Central memory CD4-positive, alpha-beta T cell (primary cell): ENCODE measurements at regions not wholly inside any gene's neighbourhood (a gene's known extent, or its start where the extent isn't known, plus 50 kb on each side); places are given as distances from the start of the nearest gene placed in this dataset.
"Not testable (repeated sequence)": the region's sequence is repeated elsewhere in the genome, so short reads cannot be mapped to it uniquely, and the experiment has no call there.

Experiments used
- DNase-seq: peaks from one replicate; pipeline ENCODE4 v3.0.0; 2022

GRCh38 chr15:20473465-20473864 lies 68.1 kb downstream of the GOLGA6L6 start:
- DNase-seq = not testable (repeated sequence)

GRCh38 chr15:20472983-20473382 lies 68.6 kb downstream of the GOLGA6L6 start:
- not testable (repeated sequence) for DNase-seq

DNA sequence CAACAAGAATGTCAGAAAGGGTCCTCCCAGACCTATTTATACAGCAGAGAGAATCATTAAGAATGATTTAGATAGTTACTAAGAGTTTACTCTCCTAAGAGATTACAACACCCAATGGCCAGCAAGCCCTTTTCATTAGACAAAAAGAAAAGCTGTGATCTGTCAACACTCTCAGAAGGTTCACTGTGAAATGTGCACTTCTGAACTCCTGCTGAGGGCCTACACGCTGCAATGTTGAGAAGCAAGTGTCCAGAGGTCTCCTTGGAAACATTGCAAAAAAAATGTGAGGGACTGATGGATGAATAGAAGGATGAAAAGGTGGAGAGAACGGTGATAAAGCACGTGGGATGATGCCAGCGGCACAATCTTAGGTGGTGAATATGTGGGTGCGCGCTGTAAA lies 70.8 kb downstream of the GOLGA6L6 start:
- not testable (repeated sequence) for DNase-seq

DNA sequence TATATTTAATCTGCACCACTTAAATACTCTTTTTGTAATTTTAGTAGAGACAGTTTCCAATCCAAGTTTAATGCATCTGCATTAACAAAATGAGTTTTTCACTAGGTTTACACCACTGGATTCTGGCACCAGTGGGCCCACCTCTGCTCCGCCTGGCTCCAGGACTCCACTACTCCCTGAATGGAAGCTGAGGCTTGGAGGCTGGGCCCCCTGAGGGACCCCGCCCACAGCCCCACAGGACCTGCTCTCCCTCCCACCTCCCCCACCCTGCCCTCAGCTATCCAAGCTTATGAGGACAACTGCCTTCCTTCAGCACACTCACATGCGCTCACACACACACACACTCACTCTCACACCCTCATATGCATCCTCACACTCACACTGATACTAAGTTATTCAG lies 100.5 kb downstream of the GOLGA6L6 start:
- DNase-seq = not testable (repeated sequence)

DNA sequence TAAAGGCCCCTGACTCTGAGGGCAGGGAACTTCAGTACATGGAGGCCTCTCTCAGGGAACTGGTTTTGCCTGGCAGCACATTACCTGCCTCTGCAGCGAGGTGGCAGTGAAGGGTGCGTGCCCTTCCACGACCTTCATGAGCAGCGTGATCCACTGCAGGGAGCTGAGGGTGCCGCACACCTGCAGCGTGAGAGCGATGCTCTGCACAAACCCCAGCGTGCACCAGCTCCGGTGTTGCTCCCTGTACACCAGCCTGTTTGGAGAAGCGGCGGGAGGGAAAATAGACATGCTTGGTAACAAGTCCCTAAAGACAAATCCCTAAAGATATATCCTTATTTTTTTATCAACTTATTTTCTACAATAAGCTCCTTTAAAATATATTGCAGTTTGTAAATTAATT lies 101.2 kb downstream of the GOLGA6L6 start:
- DNase-seq = not testable (repeated sequence)

- DNase-seq = not testable (repeated sequence)
Observed at GRCh38 chr15:20439111-20439510, 102.5 kb downstream of the GOLGA6L6 start.

- DNase-seq = not testable (repeated sequence)
Observed at GRCh38 chr15:20438255-20438654, 103.3 kb downstream of the GOLGA6L6 start.

GRCh38 chr15:20433468-20433867 lies 108.1 kb downstream of the GOLGA6L6 start:
- DNase-seq = not testable (repeated sequence)

DNA sequence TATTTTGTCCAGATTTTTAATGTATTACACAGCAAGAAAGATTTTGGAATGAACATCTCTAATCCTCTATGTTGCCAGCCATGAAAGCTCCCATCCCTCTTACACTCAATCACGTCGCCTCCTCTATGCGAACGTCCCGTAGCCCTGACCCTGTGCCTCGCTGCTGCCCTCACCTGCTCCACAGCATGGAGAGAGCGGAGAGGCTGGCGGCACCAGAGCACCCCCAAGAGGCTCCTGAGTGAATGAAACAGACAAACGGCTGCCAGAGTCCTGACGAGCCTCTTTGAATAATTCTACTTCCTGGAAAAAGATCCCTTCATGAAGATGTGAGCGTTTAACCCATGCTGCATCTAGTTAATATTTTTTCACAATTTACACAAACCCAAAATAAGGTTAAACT lies 111.1 kb downstream of the GOLGA6L6 start:
- not testable (repeated sequence) for DNase-seq

DNA sequence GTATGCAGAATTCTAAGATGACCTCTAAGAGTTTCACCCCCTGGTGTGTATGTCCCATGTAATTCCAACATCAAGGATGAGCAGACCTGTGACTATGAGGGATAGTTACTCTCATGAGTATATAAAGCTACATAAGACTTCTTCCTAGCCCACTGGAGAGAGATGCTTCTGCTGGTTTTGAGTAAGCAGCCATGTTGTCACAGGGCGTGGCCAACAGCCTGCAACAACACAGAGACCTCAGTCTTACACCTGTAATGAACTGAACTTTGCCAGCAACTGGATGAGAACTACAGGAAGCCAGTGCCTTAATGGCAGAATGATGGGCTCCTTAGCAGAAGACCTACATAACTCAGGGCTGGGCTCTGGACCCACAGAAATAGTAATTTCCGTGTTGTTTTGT lies 120.9 kb downstream of the GOLGA6L6 start:
- not testable (repeated sequence) for DNase-seq

DNA sequence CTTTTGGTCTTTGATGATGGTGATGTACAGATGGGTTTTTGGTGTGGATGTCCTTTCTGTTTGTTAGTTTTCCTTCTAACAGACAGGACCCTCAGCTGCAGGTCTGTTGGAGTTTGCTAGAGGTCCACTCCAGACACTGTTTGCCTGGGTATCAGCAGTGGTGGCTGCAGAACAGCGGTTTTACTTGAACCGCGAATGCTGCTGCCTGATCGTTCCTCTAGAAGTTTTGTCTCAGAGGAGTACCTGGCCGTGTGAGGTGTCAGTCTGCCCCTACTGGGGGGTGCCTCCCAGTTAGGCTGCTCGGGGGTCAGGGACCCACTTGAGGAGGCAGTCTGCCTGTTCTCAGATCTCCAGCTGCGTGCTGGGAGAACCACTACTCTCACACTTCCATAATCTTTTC lies 125.0 kb downstream of the GOLGA6L6 start:
- not testable (repeated sequence) for DNase-seq

GRCh38 chr15:20409667-20410198 lies 131.9 kb downstream of the GOLGA6L6 start:
- not testable (repeated sequence) for DNase-seq

DNA sequence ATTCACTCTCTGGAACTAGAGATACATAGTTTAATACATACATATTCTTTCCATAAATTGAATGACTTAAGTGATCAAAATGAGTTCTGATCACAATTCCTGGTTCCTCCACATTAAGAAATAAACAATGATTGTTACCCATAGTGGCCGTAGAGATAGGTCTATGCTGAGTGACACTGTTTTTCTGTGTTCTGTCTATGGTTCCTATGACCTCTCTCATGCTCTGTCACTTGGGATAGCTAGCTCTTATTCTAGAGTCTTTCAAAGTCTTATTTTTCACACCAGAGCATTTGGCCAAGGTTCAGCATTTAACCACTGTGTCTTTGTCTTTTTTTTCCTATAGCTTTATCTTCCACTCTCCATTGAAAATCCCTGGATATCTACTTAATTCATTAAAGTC lies 132.4 kb downstream of the GOLGA6L6 start:
- no peak for DNase-seq

DNA sequence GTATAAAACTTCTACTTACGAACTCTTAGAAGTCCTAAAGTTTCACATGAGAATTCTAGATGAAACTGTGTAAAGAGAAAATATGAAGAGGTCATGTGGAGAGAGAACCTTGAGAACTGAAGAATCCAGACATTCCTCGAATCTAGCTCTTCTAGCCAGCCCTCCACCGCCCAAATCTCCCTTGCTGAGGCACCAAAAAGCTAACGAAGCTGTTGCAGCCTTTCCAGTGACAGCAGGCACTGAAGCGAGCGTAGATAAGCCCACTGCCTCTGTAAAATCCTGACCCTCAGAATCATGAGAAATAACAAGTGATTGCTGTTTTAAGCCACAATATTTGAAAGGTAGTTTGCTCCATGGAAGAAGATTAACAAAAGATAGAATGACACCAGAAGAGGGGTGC lies 134.0 kb downstream of the GOLGA6L6 start:
- no peak for DNase-seq

DNA sequence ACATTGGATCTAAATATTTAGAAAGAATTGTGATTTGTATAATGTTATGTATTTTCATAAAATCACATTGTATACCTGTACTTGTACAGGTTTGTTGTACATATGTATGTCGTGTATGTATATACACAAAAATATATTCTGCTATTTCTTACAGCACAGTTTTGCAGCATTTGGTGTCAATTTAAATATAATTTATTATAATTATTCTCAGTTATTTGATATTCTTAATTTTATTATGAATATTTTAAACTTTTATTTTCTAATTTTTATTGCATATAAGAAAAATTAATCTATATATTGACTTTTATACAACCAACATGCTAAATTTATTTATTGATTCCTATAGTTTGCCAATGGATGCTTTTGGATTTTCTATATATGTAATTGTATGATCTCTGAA lies 137.0 kb downstream of the GOLGA6L6 start:
- not testable (repeated sequence) for DNase-seq

GRCh38 chr15:20402586-20402985 lies 139.0 kb downstream of the GOLGA6L6 start:
- not testable (repeated sequence) for DNase-seq

- not testable (repeated sequence) for DNase-seq
Observed at GRCh38 chr15:20401058-20401457, 140.5 kb downstream of the GOLGA6L6 start.

DNA sequence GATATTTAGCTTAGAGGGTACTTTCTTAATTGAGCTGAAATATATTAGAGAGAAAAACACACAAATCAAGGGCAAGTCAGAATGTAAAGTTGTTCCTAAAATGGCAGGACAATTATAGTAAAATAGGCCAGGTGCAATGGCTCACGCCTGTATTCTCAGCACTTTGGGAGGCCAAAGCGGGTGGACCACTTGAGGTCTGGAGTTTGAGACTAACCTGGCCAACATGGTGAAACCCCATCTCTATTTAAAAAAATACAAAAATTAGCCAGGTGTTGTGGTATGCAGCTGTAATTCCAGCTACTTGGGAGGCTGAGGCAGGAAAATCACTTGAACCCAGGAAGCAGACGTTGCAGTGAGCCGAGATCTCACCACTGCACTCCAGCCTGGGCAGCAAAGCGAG lies 142.9 kb downstream of the GOLGA6L6 start:
- not testable (repeated sequence) for DNase-seq

DNA sequence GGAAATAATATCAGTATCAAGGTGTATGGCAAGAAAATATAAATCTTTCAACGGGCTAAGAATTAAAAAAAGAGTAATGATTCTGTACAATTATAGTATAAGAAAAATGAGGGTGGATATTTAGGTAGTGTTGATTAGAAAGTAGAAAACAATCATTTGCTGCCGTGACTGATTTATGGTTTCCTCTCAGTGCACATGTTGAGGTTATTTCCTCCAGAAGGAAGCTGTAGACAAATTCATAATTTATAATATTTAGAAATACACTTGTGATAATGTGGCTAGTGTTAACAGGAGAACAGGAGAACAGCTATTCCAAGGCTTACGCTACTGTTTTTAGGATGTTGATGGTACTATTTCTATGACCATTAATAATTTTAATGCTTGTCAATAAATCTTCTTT lies 153.4 kb downstream of the GOLGA6L6 start:
- not testable (repeated sequence) for DNase-seq

GRCh38 chr15:20386198-20386597 lies 155.4 kb downstream of the GOLGA6L6 start:
- no peak for DNase-seq

GRCh38 chr15:20380199-20380598 lies 161.4 kb downstream of the GOLGA6L6 start:
- not testable (repeated sequence) for DNase-seq

- DNase-seq = no peak
Observed at GRCh38 chr15:20376872-20377271, 164.7 kb downstream of the GOLGA6L6 start.

GRCh38 chr15:20372416-20372815 lies 169.2 kb downstream of the GOLGA6L6 start:
- not testable (repeated sequence) for DNase-seq

DNA sequence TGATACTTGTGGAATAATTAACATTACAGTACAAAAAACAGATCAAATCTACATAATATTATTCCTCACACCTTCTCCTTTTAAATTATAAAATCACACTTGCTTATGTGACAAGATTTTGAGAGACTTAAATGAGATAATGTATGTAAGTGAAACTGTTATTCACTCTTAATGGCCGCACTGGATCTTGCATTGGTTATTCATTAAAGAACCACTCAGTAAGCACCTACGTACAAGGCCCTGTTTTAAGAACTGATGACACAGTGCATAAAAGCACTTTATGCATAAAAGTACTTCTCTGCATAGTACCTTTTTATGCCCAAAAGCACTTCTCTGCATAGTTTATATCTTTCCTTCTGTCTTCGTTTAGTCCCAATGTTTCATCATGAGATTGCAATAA lies 172.1 kb downstream of the GOLGA6L6 start:
- no peak for DNase-seq

- no peak for DNase-seq
Observed at GRCh38 chr15:20368974-20369373, 172.6 kb downstream of the GOLGA6L6 start.
